ENCODE measurements at regions not wholly inside any gene's neighbourhood (a gene's known extent, or its start where the extent isn't known, plus 50 kb on each side); places are given as distances from the start of the nearest gene placed in this dataset.

DNA sequence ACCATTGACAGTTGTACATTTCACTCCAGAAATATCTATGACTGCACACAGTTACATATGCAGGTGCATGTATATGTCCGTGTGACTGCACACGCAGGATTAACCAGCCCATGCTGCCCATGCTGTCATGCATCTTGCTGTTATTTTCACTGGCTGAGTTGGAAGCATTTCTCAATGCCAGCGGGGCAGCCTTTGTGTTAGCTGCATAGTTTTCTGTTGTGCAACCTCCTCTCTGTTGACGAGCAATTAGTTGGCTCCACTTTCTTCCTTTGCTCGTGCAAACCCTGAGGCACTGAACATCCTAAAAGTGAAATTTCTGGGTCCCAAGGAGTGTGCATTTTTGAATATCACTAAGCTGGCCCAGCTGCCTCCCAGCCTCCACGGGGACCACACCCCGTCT lies 133.4 kb upstream of the GLI2 start:
- TF ChIP-seq CTCF (IDR thresholded peaks at IDR 0.05): no peak
- TF ChIP-seq EZH2 (IDR thresholded peaks at IDR 0.05; ENCODE audit: borderline replicate concordance, insufficient read depth, low read depth, low read length, poor library complexity, severe bottlenecking): no peak

All from B cell (primary cell).